Mesenchymal stem cell (in vitro differentiated cells and primary cell): ENCODE measurements at regions not wholly inside any gene's neighbourhood (a gene's known extent, or its start where the extent isn't known, plus 50 kb on each side); places are given as distances from the start of the nearest gene placed in this dataset.

Experiments used
- DNase-seq: peaks from one replicate; pipeline ENCODE4 v3.0.0-alpha.2; 2013
- H2AFZ ChIP-seq: one replicate; pipeline ENCODE4 v1.6.1; 2013; ENCODE audit warnings: low read depth, mild to moderate bottlenecking, control low read depth, inconsistent platforms, low read length, moderate library complexity
- H2AK5ac ChIP-seq: 2 replicates; pipeline ENCODE4 v1.6.1; 2013; ENCODE audit warnings: low read length, moderate library complexity, mild to moderate bottlenecking, inconsistent platforms; ENCODE audit not compliant: severe bottlenecking
- H2BK120ac ChIP-seq: one replicate; pipeline ENCODE4 v1.6.1; 2013; ENCODE audit warnings: low read depth, mild to moderate bottlenecking, inconsistent platforms, low read length, moderate library complexity
- H2BK12ac ChIP-seq, 2 experiments: one replicate each; pipeline ENCODE4 v1.6.1; 2013; ENCODE audit warnings: inconsistent platforms in 2 of 2, low read length in 2 of 2, mild to moderate bottlenecking in 2 of 2, moderate library complexity in 2 of 2, control low read depth in 1 of 2
- H2BK15ac ChIP-seq: one replicate; pipeline ENCODE4 v1.6.1; 2013; ENCODE audit warnings: mild to moderate bottlenecking, low read depth, inconsistent platforms; ENCODE audit not compliant: poor library complexity, severe bottlenecking
- H2BK5ac ChIP-seq: 2 replicates; pipeline ENCODE4 v1.6.1; 2013; ENCODE audit warnings: low read depth, mild to moderate bottlenecking, low read length, control low read depth, inconsistent platforms; ENCODE audit not compliant: poor library complexity, severe bottlenecking
- H3K14ac ChIP-seq, 2 experiments: one replicate each; pipeline ENCODE4 v1.6.1; 2013; ENCODE audit warnings: inconsistent platforms in 2 of 2, low read length in 2 of 2, control low read depth in 1 of 2, mild to moderate bottlenecking in 1 of 2, moderate library complexity in 1 of 2
- H3K18ac ChIP-seq, 2 experiments: one replicate each; pipeline ENCODE4 v1.6.1; 2013; ENCODE audit warnings: inconsistent platforms in 2 of 2, low read length in 2 of 2, control low read depth in 1 of 2, low read depth in 1 of 2, mild to moderate bottlenecking in 1 of 2
- H3K23ac ChIP-seq, 2 experiments: one replicate each; pipeline ENCODE4 v1.6.1; 2013; ENCODE audit warnings: inconsistent platforms in 2 of 2, low read length in 2 of 2, mild to moderate bottlenecking in 2 of 2, moderate library complexity in 2 of 2, control low read depth in 1 of 2
- H3K27ac ChIP-seq: 2 replicates; pipeline ENCODE4 v1.5.1; 2013; ENCODE audit warnings: mild to moderate bottlenecking, moderate library complexity, low read length, control low read depth, inconsistent platforms; ENCODE audit not compliant: poor library complexity, severe bottlenecking
- H3K27me3 ChIP-seq, 2 experiments: 2 replicates each; pipeline versions ENCODE4 v1.6.1 to v1.7.0; 2013; ENCODE audit warnings: low read length in 2 of 2, mild to moderate bottlenecking in 2 of 2, moderate library complexity in 2 of 2, control low read depth in 1 of 2, inconsistent platforms in 1 of 2; ENCODE audit not compliant: control insufficient read depth in 1 of 2, insufficient read depth in 1 of 2
- H3K36me3 ChIP-seq, 2 experiments: 2 replicates each; pipeline versions ENCODE4 v1.6.1 to v1.7.0; 2013; ENCODE audit warnings: low read length in 2 of 2, control low read depth in 1 of 2, inconsistent platforms in 1 of 2, low read depth in 1 of 2, mild to moderate bottlenecking in 1 of 2; ENCODE audit not compliant: insufficient read depth in 2 of 2, control insufficient read depth in 1 of 2
- H3K4ac ChIP-seq, 2 experiments: one replicate each; pipeline ENCODE4 v1.6.1; 2013; ENCODE audit warnings: inconsistent platforms in 2 of 2, low read length in 2 of 2, mild to moderate bottlenecking in 2 of 2, moderate library complexity in 2 of 2, control low read depth in 1 of 2, low read depth in 1 of 2
- H3K4me1 ChIP-seq: 2 replicates; pipeline ENCODE4 v1.6.1; 2013; ENCODE audit warnings: low read depth, low read length, control low read depth; ENCODE audit not compliant: control insufficient read depth, insufficient read depth
- H3K4me2 ChIP-seq: 2 replicates; pipeline ENCODE4 v1.6.1; 2013; ENCODE audit warnings: low read length, mild to moderate bottlenecking, inconsistent platforms; ENCODE audit not compliant: poor library complexity, severe bottlenecking
- H3K4me3 ChIP-seq, 2 experiments: 2 replicates each; pipeline versions ENCODE4 v1.5.1 to v1.7.0; 2013; ENCODE audit warnings: low read length in 2 of 2, mild to moderate bottlenecking in 2 of 2, control low read depth in 1 of 2, low read depth in 1 of 2; ENCODE audit not compliant: insufficient read depth in 1 of 2
- H3K79me1 ChIP-seq: replicated peaks from 2 replicates; pipeline ENCODE4 v1.6.1; 2013; ENCODE audit warnings: mild to moderate bottlenecking, control low read depth, low read length, inconsistent platforms; ENCODE audit not compliant: poor library complexity, severe bottlenecking
- H3K9ac ChIP-seq: 2 replicates; pipeline ENCODE4 v1.7.0; 2013; ENCODE audit warnings: mild to moderate bottlenecking, low read length, moderate library complexity
- H3K9me3 ChIP-seq: 2 replicates; pipeline ENCODE4 v1.7.0; 2013; ENCODE audit warnings: mild to moderate bottlenecking, low read length; ENCODE audit not compliant: control insufficient read depth
- H4K8ac ChIP-seq: one replicate; pipeline ENCODE4 v1.6.1; 2013; ENCODE audit warnings: inconsistent platforms, mild to moderate bottlenecking, low read length, moderate library complexity
- H4K91ac ChIP-seq: one replicate; pipeline ENCODE4 v1.6.1; 2013; ENCODE audit warnings: mild to moderate bottlenecking, low read length, inconsistent platforms
- WGBS: methylation state at CpG from one replicate; pipeline ENCODE4 v1.1.7; 2013; ENCODE audit warnings: mixed read lengths; 5-methylcytosine and 5-hydroxymethylcytosine counted together

DNA sequence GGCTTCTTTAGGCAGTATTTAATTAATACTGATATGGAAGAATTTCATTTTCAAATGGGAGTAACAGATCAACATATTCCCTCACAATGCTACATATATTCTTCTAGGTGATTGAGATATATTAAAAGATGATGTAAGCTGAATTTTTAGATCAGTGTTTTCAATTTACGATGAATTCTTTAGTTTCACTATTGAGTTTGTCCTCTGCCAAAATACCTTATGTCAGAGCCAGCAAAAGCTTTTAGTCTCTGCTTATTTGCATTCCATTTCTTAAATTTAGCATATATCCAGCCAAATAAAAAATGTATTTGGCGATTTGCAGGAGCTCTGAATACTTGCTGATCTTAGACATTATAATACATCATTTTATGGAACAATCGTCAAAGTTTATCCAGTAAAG is 144.3 kb downstream of the MOSPD2 start:
- WGBS = no CpG with 5 or more reads among the region's 3 CpGs
- no peak overlapping the region for H3K18ac ChIP-seq
- H3K36me3 ChIP-seq = no peaks in the 10 kb centered on the region
- H4K8ac ChIP-seq = no peak overlapping the region
- no peak overlapping the region for H2BK12ac ChIP-seq
- no peaks in the 10 kb centered on the region for H3K79me1 ChIP-seq
- H3K4me1 ChIP-seq = no peaks in the 10 kb centered on the region
- H4K91ac ChIP-seq = no peak overlapping the region
- no peak overlapping the region for H2BK15ac ChIP-seq
- no peak overlapping the region for H2AK5ac ChIP-seq
- no peaks in the 10 kb centered on the region for H3K27me3 ChIP-seq
- no peak overlapping the region for H3K4ac ChIP-seq
- H2BK5ac ChIP-seq = no peak overlapping the region
- H3K23ac ChIP-seq = no peak overlapping the region
- H2AFZ ChIP-seq = no peak overlapping the region
- no peaks in the 10 kb centered on the region for H3K9me3 ChIP-seq
- H3K14ac ChIP-seq = no peak overlapping the region
- no peak overlapping the region for H3K9ac ChIP-seq
- no peak overlapping the region for H3K27ac ChIP-seq
- H3K4me2 ChIP-seq = no peak overlapping the region
- no peak overlapping the region for H3K4me3 ChIP-seq
- no peak overlapping the region for H2BK120ac ChIP-seq
- DNase-seq = no peak

DNA sequence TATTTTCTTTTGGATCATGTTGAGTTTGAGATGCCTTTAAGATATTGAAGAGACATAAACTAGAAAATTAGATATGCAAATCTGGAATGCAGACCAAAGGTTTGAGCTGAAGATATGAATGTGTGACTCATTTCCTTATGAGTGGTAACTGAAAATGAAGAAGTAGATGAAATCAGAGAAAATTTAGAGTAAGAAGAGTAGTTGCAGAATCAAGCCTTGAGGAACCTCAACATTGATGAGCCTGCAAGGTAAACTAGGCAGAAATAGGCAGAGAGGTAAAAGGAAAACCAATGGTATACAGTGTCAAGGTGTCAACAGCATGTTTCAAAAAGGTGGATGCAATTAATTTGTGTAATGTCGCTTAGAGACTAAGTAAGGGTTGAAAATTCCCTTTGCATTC is 142.8 kb downstream of the MOSPD2 start:
- H3K4me1 ChIP-seq = no peaks in the 10 kb centered on the region
- H3K27ac ChIP-seq = no peak overlapping the region
- no peak overlapping the region for H2BK120ac ChIP-seq
- H4K8ac ChIP-seq = no peak overlapping the region
- H3K9me3 ChIP-seq = no peaks in the 10 kb centered on the region
- H3K27me3 ChIP-seq = no peaks in the 10 kb centered on the region
- no peak overlapping the region for H3K18ac ChIP-seq
- H3K23ac ChIP-seq = no peak overlapping the region
- no peak overlapping the region for H4K91ac ChIP-seq
- WGBS = 90% methylated on average over 1 of the region's 1 CpG
- H3K14ac ChIP-seq = no peak overlapping the region
- H3K4me3 ChIP-seq = no peak overlapping the region
- no peak overlapping the region for H2BK15ac ChIP-seq
- no peaks in the 10 kb centered on the region for H3K79me1 ChIP-seq
- no peaks in the 10 kb centered on the region for H3K36me3 ChIP-seq
- H3K4ac ChIP-seq = no peak overlapping the region
- H2BK12ac ChIP-seq = no peak overlapping the region
- no peak overlapping the region for H3K4me2 ChIP-seq
- no peak for DNase-seq
- H2BK5ac ChIP-seq = no peak overlapping the region
- H2AK5ac ChIP-seq = no peak overlapping the region
- H3K9ac ChIP-seq = no peak overlapping the region
- no peak overlapping the region for H2AFZ ChIP-seq

DNA sequence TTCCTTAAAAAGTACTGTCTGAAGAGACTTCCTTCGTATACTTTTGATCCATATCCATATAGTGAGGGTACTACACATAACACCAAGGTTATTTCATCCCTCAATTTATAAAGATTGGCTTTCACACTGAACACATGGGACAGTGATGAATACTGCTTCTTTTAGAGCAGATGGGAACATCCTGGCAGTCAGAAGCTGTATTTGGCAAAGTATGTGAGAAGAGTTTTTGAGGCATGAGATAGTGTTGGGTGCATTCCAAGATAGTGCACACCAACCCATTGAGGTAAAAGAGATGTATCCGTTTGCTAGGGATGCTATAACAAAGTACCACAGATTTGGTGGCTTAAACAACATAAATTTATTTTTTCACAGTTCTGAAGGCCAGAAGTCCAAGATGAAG is 141.1 kb downstream of the MOSPD2 start:
- Histone ChIP-seq H3K4me1 (no peaks in the 10 kb centered on the region), H3K27me3 (no peaks in the 10 kb centered on the region), H2BK15ac (no peak overlapping the region), H2BK5ac (no peak overlapping the region), H3K23ac (no peak overlapping the region), H4K8ac (no peak overlapping the region), H3K4me2 (no peak overlapping the region), H2BK120ac (no peak overlapping the region), H3K36me3 (no peaks in the 10 kb centered on the region), H3K9me3 (no peaks in the 10 kb centered on the region), H3K27ac (no peak overlapping the region), H3K18ac (no peak overlapping the region), H2BK12ac (no peak overlapping the region), H3K79me1 (no peaks in the 10 kb centered on the region), H3K14ac (no peak overlapping the region), H2AFZ (no peak overlapping the region), H3K9ac (no peak overlapping the region), H3K4me3 (no peak overlapping the region), H2AK5ac (no peak overlapping the region), H3K4ac (no peak overlapping the region), H4K91ac (no peak overlapping the region)
- DNase-seq = no peak
- WGBS = no CpG with 5 or more reads among the region's 2 CpGs

DNA sequence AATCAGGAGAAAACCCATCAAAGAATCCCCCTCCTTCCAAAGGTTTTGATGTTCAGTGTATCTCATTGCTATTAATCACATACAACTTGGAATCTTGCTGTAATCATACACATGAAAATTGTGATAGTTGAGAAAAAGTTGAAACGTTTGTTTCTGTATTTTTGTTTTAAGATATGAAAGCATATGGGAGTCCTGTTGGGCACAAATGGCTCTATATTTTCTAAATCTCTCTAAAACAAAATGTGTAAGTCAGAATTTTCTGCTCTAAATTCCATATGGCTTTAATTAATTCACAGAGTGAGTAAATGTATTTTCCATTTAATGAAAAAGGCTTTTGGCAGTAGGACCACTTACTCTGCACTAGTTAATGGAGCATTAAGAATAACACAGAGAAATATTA is 140.2 kb downstream of the MOSPD2 start:
- H2BK5ac ChIP-seq = no peak overlapping the region
- no peak overlapping the region for H4K8ac ChIP-seq
- H3K9ac ChIP-seq = no peak overlapping the region
- H3K27me3 ChIP-seq = no peaks in the 10 kb centered on the region
- H2BK12ac ChIP-seq = no peak overlapping the region
- H3K79me1 ChIP-seq = no peaks in the 10 kb centered on the region
- no peak overlapping the region for H3K4ac ChIP-seq
- no peaks in the 10 kb centered on the region for H3K36me3 ChIP-seq
- no peak overlapping the region for H3K4me3 ChIP-seq
- H2AFZ ChIP-seq = no peak overlapping the region
- no CpG with 5 or more reads among the region's 1 CpG for WGBS
- H3K18ac ChIP-seq = no peak overlapping the region
- DNase-seq = no peak
- H3K4me2 ChIP-seq = no peak overlapping the region
- no peak overlapping the region for H2BK120ac ChIP-seq
- H3K23ac ChIP-seq = no peak overlapping the region
- no peak overlapping the region for H2AK5ac ChIP-seq
- no peak overlapping the region for H3K27ac ChIP-seq
- no peaks in the 10 kb centered on the region for H3K9me3 ChIP-seq
- no peak overlapping the region for H2BK15ac ChIP-seq
- H4K91ac ChIP-seq = no peak overlapping the region
- no peaks in the 10 kb centered on the region for H3K4me1 ChIP-seq
- no peak overlapping the region for H3K14ac ChIP-seq
